ENCODE measurements at regions not wholly inside any gene's neighbourhood (a gene's known extent, or its start where the extent isn't known, plus 50 kb on each side); places are given as distances from the start of the nearest gene placed in this dataset.
"Not testable (repeated sequence)": the region's sequence is repeated elsewhere in the genome, so short reads cannot be mapped to it uniquely, and the experiment has no call there.

GRCh38 chr14:58919217-58919616, 269.2 kb upstream of the DAAM1 start:
- Histone ChIP-seq H2AK5ac (ENCODE audit: low read depth, low read length) (no peak overlapping the region), H2AFZ (ENCODE audit: low read length) (no peak overlapping the region), H2BK15ac (ENCODE audit: low read length) (no peak overlapping the region), H3K9me3 (replicated peaks in 1 of 2; ENCODE audit: control insufficient read depth in 2 of 2, insufficient read depth in 1 of 2, low read depth in 1 of 2, low read length in 2 of 2) (no peaks in the 10 kb centered on the region), H4K91ac (ENCODE audit: low read depth, low read length, poor library complexity) (no peak overlapping the region), H3K4me3 (ENCODE audit: low read length in 2 of 2) (no peak overlapping the region), H2BK5ac (ENCODE audit: low read length) (no peak overlapping the region), H4K8ac (ENCODE audit: low read depth, low read length) (no peak overlapping the region), H3K14ac (ENCODE audit: low read length) (no peak overlapping the region), H3K27ac (replicated peaks; ENCODE audit: low read length) (no peak overlapping the region), H3K18ac (ENCODE audit: low read length) (no peak overlapping the region), H3K4me2 (ENCODE audit: insufficient read depth, low read length, poor library complexity, severe bottlenecking) (no peak overlapping the region), H3K4ac (ENCODE audit: low read length) (no peak overlapping the region), H2BK120ac (ENCODE audit: low read depth, low read length) (no peak overlapping the region), H3K23ac (ENCODE audit: low read depth, low read length, poor library complexity) (no peak overlapping the region), H3K9ac (ENCODE audit: low read depth, low read length, poor library complexity) (no peak overlapping the region), H3K36me3 (replicated peaks in 1 of 2; ENCODE audit: control insufficient read depth in 2 of 2, insufficient read depth in 2 of 2, low read length in 2 of 2) (no peaks in the 10 kb centered on the region), H3K27me3 (ENCODE audit: control insufficient read depth in 3 of 3, insufficient read depth in 3 of 3, low read depth in 1 of 3, low read length in 3 of 3) (peaks cover 0 to 12% (median 0%) of the 10 kb centered on the region in 3 experiments), H3K79me1 (ENCODE audit: low read depth, low read length) (no peaks in the 10 kb centered on the region), H2BK12ac (ENCODE audit: low read length) (no peak overlapping the region), H3K4me1 (ENCODE audit: control insufficient read depth in 2 of 2, insufficient read depth in 1 of 2, low read depth in 1 of 2, low read length in 2 of 2) (peaks cover 4 to 6% of the 10 kb centered on the region in 2 donors)
- no CpG with 5 or more reads among the region's 6 CpGs for WGBS, 2 donors (ENCODE audit: extremely low coverage in 2 of 2, insufficient read length in 2 of 2, insufficient replicate concordance in 1 of 2)
- no peak for DNase-seq (ENCODE audit: low spot score)

- Histone ChIP-seq H3K9me3 (replicated peaks in 1 of 2; ENCODE audit: control insufficient read depth in 2 of 2, insufficient read depth in 1 of 2, low read depth in 1 of 2, low read length in 2 of 2) (no peaks in the 10 kb centered on the region), H2BK12ac (ENCODE audit: low read length) (no peak overlapping the region), H3K4ac (ENCODE audit: low read length) (no peak overlapping the region), H3K27ac (replicated peaks; ENCODE audit: low read length) (no peak overlapping the region), H3K27me3 (ENCODE audit: control insufficient read depth in 3 of 3, insufficient read depth in 3 of 3, low read depth in 1 of 3, low read length in 3 of 3) (peaks cover 0 to 12% (median 0%) of the 10 kb centered on the region in 3 experiments), H4K8ac (ENCODE audit: low read depth, low read length) (no peak overlapping the region), H2AFZ (ENCODE audit: low read length) (no peak overlapping the region), H3K4me2 (ENCODE audit: insufficient read depth, low read length, poor library complexity, severe bottlenecking) (no peak overlapping the region), H3K23ac (ENCODE audit: low read depth, low read length, poor library complexity) (no peak overlapping the region), H3K4me1 (ENCODE audit: control insufficient read depth in 2 of 2, insufficient read depth in 1 of 2, low read depth in 1 of 2, low read length in 2 of 2) (peaks cover 4 to 6% of the 10 kb centered on the region in 2 donors), H3K4me3 (ENCODE audit: low read length in 2 of 2) (no peak overlapping the region), H3K79me1 (ENCODE audit: low read depth, low read length) (no peaks in the 10 kb centered on the region), H2BK120ac (ENCODE audit: low read depth, low read length) (no peak overlapping the region), H2AK5ac (ENCODE audit: low read depth, low read length) (no peak overlapping the region), H3K18ac (ENCODE audit: low read length) (no peak overlapping the region), H2BK15ac (ENCODE audit: low read length) (no peak overlapping the region), H3K9ac (ENCODE audit: low read depth, low read length, poor library complexity) (no peak overlapping the region), H3K36me3 (replicated peaks in 1 of 2; ENCODE audit: control insufficient read depth in 2 of 2, insufficient read depth in 2 of 2, low read length in 2 of 2) (no peaks in the 10 kb centered on the region), H2BK5ac (ENCODE audit: low read length) (no peak overlapping the region), H3K14ac (ENCODE audit: low read length) (no peak overlapping the region), H4K91ac (ENCODE audit: low read depth, low read length, poor library complexity) (no peak overlapping the region)
- DNase-seq (ENCODE audit: low spot score) = no peak
- no CpG with 5 or more reads among the region's 3 CpGs for whole genome bisulfite sequencing, 2 donors (ENCODE audit: extremely low coverage in 2 of 2, insufficient read length in 2 of 2, insufficient replicate concordance in 1 of 2)
Measured at GRCh38 chr14:58920230-58920629, 268.2 kb upstream of the DAAM1 start.

GRCh38 chr14:58922201-58922940, 266.1 kb upstream of the DAAM1 start:
- not testable (repeated sequence) for H4K91ac ChIP-seq (ENCODE audit: low read depth, low read length, poor library complexity); H3K27me3 ChIP-seq (ENCODE audit: control insufficient read depth in 3 of 3, insufficient read depth in 3 of 3, low read depth in 1 of 3, low read length in 3 of 3); H3K23ac ChIP-seq (ENCODE audit: low read depth, low read length, poor library complexity); H3K4me3 ChIP-seq (ENCODE audit: low read length in 2 of 2); H3K9me3 ChIP-seq (replicated peaks in 1 of 2; ENCODE audit: control insufficient read depth in 2 of 2, insufficient read depth in 1 of 2, low read depth in 1 of 2, low read length in 2 of 2); H3K79me1 ChIP-seq (ENCODE audit: low read depth, low read length); H3K4ac ChIP-seq (ENCODE audit: low read length); H3K18ac ChIP-seq (ENCODE audit: low read length); H2BK15ac ChIP-seq (ENCODE audit: low read length); DNase-seq (ENCODE audit: low spot score); H2AK5ac ChIP-seq (ENCODE audit: low read depth, low read length); H2BK120ac ChIP-seq (ENCODE audit: low read depth, low read length); H2BK5ac ChIP-seq (ENCODE audit: low read length); H3K4me1 ChIP-seq (ENCODE audit: control insufficient read depth in 2 of 2, insufficient read depth in 1 of 2, low read depth in 1 of 2, low read length in 2 of 2); H2BK12ac ChIP-seq (ENCODE audit: low read length); H4K8ac ChIP-seq (ENCODE audit: low read depth, low read length); H2AFZ ChIP-seq (ENCODE audit: low read length); H3K4me2 ChIP-seq (ENCODE audit: insufficient read depth, low read length, poor library complexity, severe bottlenecking); H3K27ac ChIP-seq (replicated peaks; ENCODE audit: low read length); H3K36me3 ChIP-seq (replicated peaks in 1 of 2; ENCODE audit: control insufficient read depth in 2 of 2, insufficient read depth in 2 of 2, low read length in 2 of 2); H3K9ac ChIP-seq (ENCODE audit: low read depth, low read length, poor library complexity); H3K14ac ChIP-seq (ENCODE audit: low read length)
- WGBS, 2 donors (ENCODE audit: extremely low coverage in 2 of 2, insufficient read length in 2 of 2, insufficient replicate concordance in 1 of 2) = no CpG with 5 or more reads among the region's 3 CpGs

GRCh38 chr14:58923751-58924405, 264.6 kb upstream of the DAAM1 start:
- Histone ChIP-seq H3K9me3 (replicated peaks in 1 of 2; ENCODE audit: control insufficient read depth in 2 of 2, insufficient read depth in 1 of 2, low read depth in 1 of 2, low read length in 2 of 2) (no peaks in the 10 kb centered on the region), H3K9ac (ENCODE audit: low read depth, low read length, poor library complexity) (no peak overlapping the region), H3K27ac (replicated peaks; ENCODE audit: low read length) (no peak overlapping the region), H2BK5ac (ENCODE audit: low read length) (no peak overlapping the region), H4K91ac (ENCODE audit: low read depth, low read length, poor library complexity) (no peak overlapping the region), H3K18ac (ENCODE audit: low read length) (peak overlapping the region; percentile 4), H3K4me3 (ENCODE audit: low read length in 2 of 2) (no peak overlapping the region), H2BK12ac (ENCODE audit: low read length) (no peak overlapping the region), H3K27me3 (ENCODE audit: control insufficient read depth in 3 of 3, insufficient read depth in 3 of 3, low read depth in 1 of 3, low read length in 3 of 3) (no peaks in the 10 kb centered on the region), H3K14ac (ENCODE audit: low read length) (no peak overlapping the region), H3K36me3 (replicated peaks in 1 of 2; ENCODE audit: control insufficient read depth in 2 of 2, insufficient read depth in 2 of 2, low read length in 2 of 2) (no peaks in the 10 kb centered on the region), H2AFZ (ENCODE audit: low read length) (no peak overlapping the region), H4K8ac (ENCODE audit: low read depth, low read length) (no peak overlapping the region), H3K4ac (ENCODE audit: low read length) (no peak overlapping the region), H2BK120ac (ENCODE audit: low read depth, low read length) (no peak overlapping the region), H2BK15ac (ENCODE audit: low read length) (no peak overlapping the region), H2AK5ac (ENCODE audit: low read depth, low read length) (no peak overlapping the region), H3K23ac (ENCODE audit: low read depth, low read length, poor library complexity) (no peak overlapping the region), H3K79me1 (ENCODE audit: low read depth, low read length) (no peaks in the 10 kb centered on the region), H3K4me1 (ENCODE audit: control insufficient read depth in 2 of 2, insufficient read depth in 1 of 2, low read depth in 1 of 2, low read length in 2 of 2) (peaks cover 4 to 6% of the 10 kb centered on the region in 2 donors), H3K4me2 (ENCODE audit: insufficient read depth, low read length, poor library complexity, severe bottlenecking) (no peak overlapping the region)
- no peak for DNase-seq (ENCODE audit: low spot score)
- no CpG with 5 or more reads among the region's 7 CpGs for WGBS, 2 donors (ENCODE audit: extremely low coverage in 2 of 2, insufficient read length in 2 of 2, insufficient replicate concordance in 1 of 2)

Measured in neuronal stem cell (in vitro differentiated cells).